ENCODE measurements at regions not wholly inside any gene's neighbourhood (a gene's known extent, or its start where the extent isn't known, plus 50 kb on each side); places are given as distances from the start of the nearest gene placed in this dataset.
"Not testable (repeated sequence)": the region's sequence is repeated elsewhere in the genome, so short reads cannot be mapped to it uniquely, and the experiment has no call there.

DNA sequence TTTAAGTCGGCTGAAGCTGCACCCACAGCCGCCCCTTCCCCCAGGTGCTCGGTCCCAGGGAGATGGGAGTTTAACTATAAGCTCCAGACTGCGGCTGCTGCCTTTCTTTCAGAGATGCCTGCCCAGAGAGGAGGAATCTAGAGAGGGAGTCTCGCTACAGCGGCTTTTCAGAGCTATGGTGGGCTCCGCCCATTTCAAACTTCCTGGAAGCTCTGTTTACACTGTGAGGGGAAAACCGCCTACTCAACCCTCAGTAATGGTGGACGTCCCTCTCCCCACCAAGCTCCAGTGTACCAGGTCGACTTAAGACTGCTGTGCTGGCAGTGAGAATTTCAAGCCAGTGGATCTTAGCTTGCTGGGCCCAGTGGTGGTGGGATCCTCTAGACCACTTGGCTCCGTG lies 135.4 kb downstream of the CXCL12 start:
- TF ChIP-seq, protein P1, sequence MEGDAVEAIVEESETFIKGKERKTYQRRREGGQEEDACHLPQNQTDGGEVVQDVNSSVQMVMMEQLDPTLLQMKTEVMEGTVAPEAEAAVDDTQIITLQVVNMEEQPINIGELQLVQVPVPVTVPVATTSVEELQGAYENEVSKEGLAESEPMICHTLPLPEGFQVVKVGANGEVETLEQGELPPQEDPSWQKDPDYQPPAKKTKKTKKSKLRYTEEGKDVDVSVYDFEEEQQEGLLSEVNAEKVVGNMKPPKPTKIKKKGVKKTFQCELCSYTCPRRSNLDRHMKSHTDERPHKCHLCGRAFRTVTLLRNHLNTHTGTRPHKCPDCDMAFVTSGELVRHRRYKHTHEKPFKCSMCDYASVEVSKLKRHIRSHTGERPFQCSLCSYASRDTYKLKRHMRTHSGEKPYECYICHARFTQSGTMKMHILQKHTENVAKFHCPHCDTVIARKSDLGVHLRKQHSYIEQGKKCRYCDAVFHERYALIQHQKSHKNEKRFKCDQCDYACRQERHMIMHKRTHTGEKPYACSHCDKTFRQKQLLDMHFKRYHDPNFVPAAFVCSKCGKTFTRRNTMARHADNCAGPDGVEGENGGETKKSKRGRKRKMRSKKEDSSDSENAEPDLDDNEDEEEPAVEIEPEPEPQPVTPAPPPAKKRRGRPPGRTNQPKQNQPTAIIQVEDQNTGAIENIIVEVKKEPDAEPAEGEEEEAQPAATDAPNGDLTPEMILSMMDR (IDR thresholded peaks at IDR 0.05): no peak
- 71 to 81% methylated on average over 11 of the region's 11 CpGs for WGBS, 2 donors
- no peak for DNase-seq
- H3K4me3 ChIP-seq: peak overlapping the region in 1 of 10 donors; percentile 13
- peak in 2 of 8 donors; percentile 48 to 68 for ATAC-seq
- H3K36me3 ChIP-seq: no peaks in the 10 kb centered on the region
- intact Hi-C loops (cut with DNase I): no loop called here
- peaks cover 0 to 23% (median 10%) of the 10 kb centered on the region in 9 donors for H3K4me1 ChIP-seq
- no peaks in the 10 kb centered on the region for H3K27me3 ChIP-seq
- peak overlapping the region in 3 of 10 donors; percentile 24 to 40 (median 36) for H3K27ac ChIP-seq
- H3K9me3 ChIP-seq: peaks cover 0 to 12% (median 0%) of the 10 kb centered on the region in 11 donors

DNA sequence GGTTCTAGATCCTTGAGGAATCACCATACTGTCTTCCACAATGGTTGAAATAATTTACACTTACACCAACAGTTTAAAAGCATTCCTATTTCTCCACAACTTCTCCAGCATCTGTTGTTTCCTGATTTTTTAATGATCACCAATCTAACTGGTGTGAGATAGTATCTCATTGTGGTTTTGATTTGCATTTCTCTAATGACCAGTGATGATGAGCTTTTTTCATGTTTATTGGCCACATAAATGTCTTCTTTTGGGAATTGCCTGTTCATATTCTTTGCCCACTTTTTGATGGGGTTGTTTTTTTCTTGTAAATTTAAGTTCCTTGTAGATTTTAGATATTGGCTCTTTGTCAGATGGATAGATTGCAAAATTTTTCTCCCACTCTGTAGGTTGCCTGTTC lies 138.2 kb downstream of the CXCL12 start:
- H3K27ac ChIP-seq; H3K4me3 ChIP-seq; intact Hi-C loops (cut with DNase I); H3K4me1 ChIP-seq; H3K27me3 ChIP-seq; DNase-seq; H3K36me3 ChIP-seq; ATAC-seq: not testable (repeated sequence)
- peaks cover 0 to 12% (median 0%) of the 10 kb centered on the region in 11 donors for H3K9me3 ChIP-seq

DNA sequence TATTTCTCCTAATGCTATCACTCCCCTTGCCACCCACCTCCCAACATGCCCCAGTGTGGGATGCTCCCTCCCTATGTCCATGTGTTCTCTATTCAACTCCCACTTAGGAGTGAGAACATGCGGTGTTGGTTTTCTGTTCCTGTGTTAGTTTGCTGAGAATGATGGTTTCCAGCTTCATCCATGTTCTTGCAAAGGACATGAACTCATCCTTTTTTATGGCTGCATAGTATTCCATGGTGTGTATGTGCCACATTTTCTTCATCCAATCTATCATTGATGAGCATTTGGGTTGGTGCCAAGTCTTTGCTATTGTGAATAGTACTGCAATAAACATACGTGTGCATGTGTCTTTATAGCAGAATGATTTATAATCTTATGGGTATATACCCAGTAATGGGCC lies 138.6 kb downstream of the CXCL12 start:
- not testable (repeated sequence) for H3K4me1 ChIP-seq
- 68 to 97% methylated on average over 2 of the region's 2 CpGs for WGBS, 2 donors

DNA sequence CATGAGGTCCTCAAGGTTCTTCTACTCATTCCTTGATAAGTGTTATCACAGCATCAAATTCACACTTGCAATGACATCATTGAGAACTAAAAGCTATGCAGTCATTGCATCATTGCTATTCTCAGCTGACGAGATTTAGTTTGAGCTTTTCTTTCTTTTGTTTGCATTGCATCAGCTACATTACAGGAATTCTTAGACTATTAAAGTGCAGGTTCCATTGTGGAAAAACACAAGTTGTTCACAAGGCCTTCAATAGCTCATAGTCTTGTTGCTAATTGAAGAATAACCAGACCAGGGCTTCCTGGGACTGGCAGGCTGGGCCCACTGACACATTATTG lies 139.3 kb downstream of the CXCL12 start:
- no peak overlapping the region for H3K27ac ChIP-seq
- H3K4me3 ChIP-seq: no peak overlapping the region
- H3K36me3 ChIP-seq: no peaks in the 10 kb centered on the region
- H3K4me1 ChIP-seq: peaks cover 0 to 16% (median 0%) of the 10 kb centered on the region in 9 donors
- peaks cover 0 to 12% (median 0%) of the 10 kb centered on the region in 11 donors for H3K9me3 ChIP-seq
- no peaks in the 10 kb centered on the region for H3K27me3 ChIP-seq
- TF ChIP-seq, protein P1 (IDR thresholded peaks at IDR 0.05): no peak
- 64 to 69% methylated on average over 1 of the region's 1 CpG for WGBS, 2 donors
- ATAC-seq: peak in 1 of 8 donors; percentile 37
- intact Hi-C loops (cut with DNase I): no loop called here
- no peak for DNase-seq

More for the DNA sequence above, 138.6 kb downstream of the CXCL12 start:
- H3K27me3 ChIP-seq; intact Hi-C loops (cut with DNase I); ATAC-seq; H3K4me3 ChIP-seq; H3K36me3 ChIP-seq; DNase-seq; H3K27ac ChIP-seq: not testable (repeated sequence)
- H3K9me3 ChIP-seq: peaks cover 0 to 12% (median 0%) of the 10 kb centered on the region in 11 donors

DNA sequence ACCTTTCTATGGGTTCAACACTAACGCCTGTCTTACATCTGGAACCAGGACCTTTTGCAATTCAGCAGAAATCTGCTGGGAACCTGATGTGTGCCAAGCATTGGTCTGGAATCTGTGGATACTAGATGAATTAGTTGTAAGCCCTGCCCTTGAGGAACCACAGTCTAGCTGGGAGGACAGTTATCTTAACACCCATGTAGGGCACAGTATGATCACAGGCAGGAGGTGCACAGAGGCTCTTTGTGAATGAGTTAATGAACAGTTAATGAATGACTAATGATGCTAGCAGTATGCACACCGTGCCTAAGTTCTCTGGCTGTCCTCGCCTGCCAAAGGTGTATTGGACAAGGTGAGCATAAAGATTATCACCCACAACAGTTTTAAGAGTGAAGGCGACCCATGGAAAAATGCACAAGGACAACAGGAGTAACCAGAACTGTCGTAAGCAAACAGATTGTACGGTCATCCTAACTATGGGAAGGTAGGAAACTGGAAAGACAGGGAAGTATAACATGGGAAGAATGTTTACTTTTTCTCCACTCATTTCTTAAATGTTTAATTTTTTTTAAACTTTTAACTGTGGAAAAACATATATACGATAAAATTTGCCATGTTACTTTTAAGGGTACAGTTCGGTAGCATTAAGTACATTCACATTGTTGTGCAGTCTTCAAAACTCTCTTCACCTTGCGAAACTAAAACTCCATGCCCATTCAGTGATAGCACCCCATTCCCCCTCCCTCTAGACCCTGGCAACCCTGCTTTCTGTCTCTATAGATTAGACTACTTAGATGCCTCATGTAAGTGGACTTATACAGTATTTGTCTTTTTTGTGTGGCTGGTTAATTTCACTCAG lies 139.9 kb downstream of the CXCL12 start:
- DNase-seq (no peak), ATAC-seq (no peak)
- no peaks in the 10 kb centered on the region for H3K27me3 ChIP-seq
- no peaks in the 10 kb centered on the region for H3K36me3 ChIP-seq
- TF ChIP-seq, protein P1 (IDR thresholded peaks at IDR 0.05): no peak
- H3K4me3 ChIP-seq: no peak overlapping the region
- peaks cover 0 to 12% (median 0%) of the 10 kb centered on the region in 11 donors for H3K9me3 ChIP-seq
- H3K27ac ChIP-seq: no peak overlapping the region
- peaks cover 0 to 21% (median 0%) of the 10 kb centered on the region in 9 donors for H3K4me1 ChIP-seq
- intact Hi-C loops (cut with DNase I): no loop called here
- WGBS, 2 donors: 90 to 91% methylated on average over 9 of the region's 9 CpGs

Measured in heart right ventricle (tissue), 16 donors.